ENCODE measurements at regions not wholly inside any gene's neighbourhood (a gene's known extent, or its start where the extent isn't known, plus 50 kb on each side); places are given as distances from the start of the nearest gene placed in this dataset.

- Histone ChIP-seq H3K4me1 (ENCODE audit: control extremely low read depth in 1 of 4, control insufficient read depth in 4 of 4, insufficient read depth in 4 of 4, low read length in 3 of 4) (no peaks in the 10 kb centered on the region), H3K27ac (ENCODE audit: insufficient read depth in 1 of 2, low read depth in 1 of 2, low read length in 2 of 2, poor library complexity in 1 of 2, severe bottlenecking in 2 of 2) (no peak overlapping the region), H3K9me3 (ENCODE audit: control extremely low read depth in 1 of 5, control insufficient read depth in 4 of 5, insufficient read depth in 2 of 5, low read depth in 1 of 5, low read length in 4 of 5) (no peaks in the 10 kb centered on the region), H3K36me3 (ENCODE audit: control insufficient read depth in 4 of 4, insufficient read depth in 4 of 4, low read length in 3 of 4) (no peaks in the 10 kb centered on the region), H3K4me3 (ENCODE audit: control insufficient read depth in 1 of 7, extremely low read depth in 1 of 7, insufficient read depth in 4 of 7, low read depth in 2 of 7, low read length in 6 of 7) (no peak overlapping the region), H3K27me3 (replicated peaks in 2 of 5; ENCODE audit: control insufficient read depth in 4 of 5, insufficient read depth in 5 of 5, low read length in 4 of 5) (peaks cover 0 to 7% (median 0%) of the 10 kb centered on the region in 5 experiments)
- no peak for DNase-seq
- WGBS (ENCODE audit: insufficient coverage): 91% methylated on average over 1 of the region's 2 CpGs
- CTCF ChIA-PET: no interaction called here
- POLR2A ChIA-PET: no interaction called here
These were observed 129.2 kb downstream of the MTX2 start for GRCh38 chr2:176398243-176399073.

- CTCF ChIA-PET: no interaction called here
These were observed 129.9 kb downstream of the MTX2 start for GRCh38 chr2:176399074-176399598.

GRCh38 chr2:176405477-176405876, 136.2 kb downstream of the MTX2 start:
- ChIA-PET CTCF (no interaction called here), POLR2A (no interaction called here)
- Histone ChIP-seq H3K36me3 (ENCODE audit: control insufficient read depth in 4 of 4, insufficient read depth in 4 of 4, low read length in 3 of 4) (no peaks in the 10 kb centered on the region), H3K9me3 (ENCODE audit: control extremely low read depth in 1 of 5, control insufficient read depth in 4 of 5, insufficient read depth in 2 of 5, low read depth in 1 of 5, low read length in 4 of 5) (no peaks in the 10 kb centered on the region), H3K4me1 (ENCODE audit: control extremely low read depth in 1 of 4, control insufficient read depth in 4 of 4, insufficient read depth in 4 of 4, low read length in 3 of 4) (no peaks in the 10 kb centered on the region), H3K27me3 (replicated peaks in 2 of 5; ENCODE audit: control insufficient read depth in 4 of 5, insufficient read depth in 5 of 5, low read length in 4 of 5) (peaks cover 0 to 5% (median 0%) of the 10 kb centered on the region in 5 experiments), H3K27ac (ENCODE audit: insufficient read depth in 1 of 2, low read depth in 1 of 2, low read length in 2 of 2, poor library complexity in 1 of 2, severe bottlenecking in 2 of 2) (no peak overlapping the region), H3K4me3 (ENCODE audit: control insufficient read depth in 1 of 7, extremely low read depth in 1 of 7, insufficient read depth in 4 of 7, low read depth in 2 of 7, low read length in 6 of 7) (no peak overlapping the region)
- DNase-seq: no peak
- WGBS (ENCODE audit: insufficient coverage): no CpG with 5 or more reads among the region's 4 CpGs

More at GRCh38 chr2:176399074-176399598, 129.9 kb downstream of the MTX2 start:
- no peaks in the 10 kb centered on the region for H3K9me3 ChIP-seq (ENCODE audit: control extremely low read depth in 1 of 5, control insufficient read depth in 4 of 5, insufficient read depth in 2 of 5, low read depth in 1 of 5, low read length in 4 of 5)
- H3K27ac ChIP-seq (ENCODE audit: insufficient read depth in 1 of 2, low read depth in 1 of 2, low read length in 2 of 2, poor library complexity in 1 of 2, severe bottlenecking in 2 of 2): no peak overlapping the region
- no peaks in the 10 kb centered on the region for H3K36me3 ChIP-seq (ENCODE audit: control insufficient read depth in 4 of 4, insufficient read depth in 4 of 4, low read length in 3 of 4)
- DNase-seq: no peak
- H3K27me3 ChIP-seq (replicated peaks in 2 of 5; ENCODE audit: control insufficient read depth in 4 of 5, insufficient read depth in 5 of 5, low read length in 4 of 5): peaks cover 0 to 7% (median 0%) of the 10 kb centered on the region in 5 experiments
- H3K4me3 ChIP-seq (ENCODE audit: control insufficient read depth in 1 of 7, extremely low read depth in 1 of 7, insufficient read depth in 4 of 7, low read depth in 2 of 7, low read length in 6 of 7): no peak overlapping the region
- POLR2A ChIA-PET: no interaction called here
- no peaks in the 10 kb centered on the region for H3K4me1 ChIP-seq (ENCODE audit: control extremely low read depth in 1 of 4, control insufficient read depth in 4 of 4, insufficient read depth in 4 of 4, low read length in 3 of 4)

- Histone ChIP-seq H3K27ac (ENCODE audit: insufficient read depth in 1 of 2, low read depth in 1 of 2, low read length in 2 of 2, poor library complexity in 1 of 2, severe bottlenecking in 2 of 2) (no peak overlapping the region), H3K9me3 (ENCODE audit: control extremely low read depth in 1 of 5, control insufficient read depth in 4 of 5, insufficient read depth in 2 of 5, low read depth in 1 of 5, low read length in 4 of 5) (no peaks in the 10 kb centered on the region), H3K4me3 (ENCODE audit: control insufficient read depth in 1 of 7, extremely low read depth in 1 of 7, insufficient read depth in 4 of 7, low read depth in 2 of 7, low read length in 6 of 7) (no peak overlapping the region), H3K36me3 (ENCODE audit: control insufficient read depth in 4 of 4, insufficient read depth in 4 of 4, low read length in 3 of 4) (no peaks in the 10 kb centered on the region), H3K4me1 (ENCODE audit: control extremely low read depth in 1 of 4, control insufficient read depth in 4 of 4, insufficient read depth in 4 of 4, low read length in 3 of 4) (no peaks in the 10 kb centered on the region), H3K27me3 (replicated peaks in 2 of 5; ENCODE audit: control insufficient read depth in 4 of 5, insufficient read depth in 5 of 5, low read length in 4 of 5) (peaks cover 0 to 3% (median 0%) of the 10 kb centered on the region in 5 experiments)
- POLR2A ChIA-PET: no interaction called here
- no peak for DNase-seq
- CTCF ChIA-PET: no interaction called here
These were observed 138.5 kb downstream of the MTX2 start for GRCh38 chr2:176407706-176408105.

GRCh38 chr2:176409671-176410070, 140.4 kb downstream of the MTX2 start:
- 88% methylated on average over 1 of the region's 2 CpGs for WGBS (ENCODE audit: insufficient coverage)
- ChIA-PET POLR2A (no interaction called here), CTCF (no interaction called here)
- Histone ChIP-seq H3K27ac (ENCODE audit: insufficient read depth in 1 of 2, low read depth in 1 of 2, low read length in 2 of 2, poor library complexity in 1 of 2, severe bottlenecking in 2 of 2) (no peak overlapping the region), H3K4me1 (ENCODE audit: control extremely low read depth in 1 of 4, control insufficient read depth in 4 of 4, insufficient read depth in 4 of 4, low read length in 3 of 4) (no peaks in the 10 kb centered on the region), H3K4me3 (ENCODE audit: control insufficient read depth in 1 of 7, extremely low read depth in 1 of 7, insufficient read depth in 4 of 7, low read depth in 2 of 7, low read length in 6 of 7) (no peak overlapping the region), H3K36me3 (ENCODE audit: control insufficient read depth in 4 of 4, insufficient read depth in 4 of 4, low read length in 3 of 4) (no peaks in the 10 kb centered on the region), H3K27me3 (replicated peaks in 2 of 5; ENCODE audit: control insufficient read depth in 4 of 5, insufficient read depth in 5 of 5, low read length in 4 of 5) (peaks cover 0 to 9% (median 0%) of the 10 kb centered on the region in 5 experiments), H3K9me3 (ENCODE audit: control extremely low read depth in 1 of 5, control insufficient read depth in 4 of 5, insufficient read depth in 2 of 5, low read depth in 1 of 5, low read length in 4 of 5) (no peaks in the 10 kb centered on the region)
- DNase-seq: no peak

- Histone ChIP-seq H3K36me3 (ENCODE audit: control insufficient read depth in 4 of 4, insufficient read depth in 4 of 4, low read length in 3 of 4) (no peaks in the 10 kb centered on the region), H3K4me3 (ENCODE audit: control insufficient read depth in 1 of 7, extremely low read depth in 1 of 7, insufficient read depth in 4 of 7, low read depth in 2 of 7, low read length in 6 of 7) (no peak overlapping the region), H3K4me1 (ENCODE audit: control extremely low read depth in 1 of 4, control insufficient read depth in 4 of 4, insufficient read depth in 4 of 4, low read length in 3 of 4) (no peaks in the 10 kb centered on the region), H3K27ac (ENCODE audit: insufficient read depth in 1 of 2, low read depth in 1 of 2, low read length in 2 of 2, poor library complexity in 1 of 2, severe bottlenecking in 2 of 2) (no peak overlapping the region), H3K9me3 (ENCODE audit: control extremely low read depth in 1 of 5, control insufficient read depth in 4 of 5, insufficient read depth in 2 of 5, low read depth in 1 of 5, low read length in 4 of 5) (no peaks in the 10 kb centered on the region), H3K27me3 (replicated peaks in 2 of 5; ENCODE audit: control insufficient read depth in 4 of 5, insufficient read depth in 5 of 5, low read length in 4 of 5) (peaks cover 0 to 11% (median 0%) of the 10 kb centered on the region in 5 experiments)
- CTCF ChIA-PET: no interaction called here
- POLR2A ChIA-PET: no interaction called here
- no peak for DNase-seq
These were observed 142.9 kb downstream of the MTX2 start for GRCh38 chr2:176412136-176412535.

GRCh38 chr2:176413786-176414185, 144.5 kb downstream of the MTX2 start:
- CTCF ChIA-PET: no interaction called here

More at GRCh38 chr2:176413786-176414185, 144.5 kb downstream of the MTX2 start:
- WGBS (ENCODE audit: insufficient coverage): 94% methylated on average over 2 of the region's 4 CpGs
- POLR2A ChIA-PET: interaction anchor here (0.6 kb wide), 1 partner anchor 120 kb away, joined by 3 read pairs; no protein-coding TSS in a partner anchor
- Histone ChIP-seq H3K4me3 (ENCODE audit: control insufficient read depth in 1 of 7, extremely low read depth in 1 of 7, insufficient read depth in 4 of 7, low read depth in 2 of 7, low read length in 6 of 7) (no peak overlapping the region), H3K27ac (ENCODE audit: insufficient read depth in 1 of 2, low read depth in 1 of 2, low read length in 2 of 2, poor library complexity in 1 of 2, severe bottlenecking in 2 of 2) (no peak overlapping the region), H3K4me1 (ENCODE audit: control extremely low read depth in 1 of 4, control insufficient read depth in 4 of 4, insufficient read depth in 4 of 4, low read length in 3 of 4) (no peaks in the 10 kb centered on the region), H3K27me3 (replicated peaks in 2 of 5; ENCODE audit: control insufficient read depth in 4 of 5, insufficient read depth in 5 of 5, low read length in 4 of 5) (peaks cover 0 to 8% (median 0%) of the 10 kb centered on the region in 5 experiments), H3K9me3 (ENCODE audit: control extremely low read depth in 1 of 5, control insufficient read depth in 4 of 5, insufficient read depth in 2 of 5, low read depth in 1 of 5, low read length in 4 of 5) (no peaks in the 10 kb centered on the region), H3K36me3 (ENCODE audit: control insufficient read depth in 4 of 4, insufficient read depth in 4 of 4, low read length in 3 of 4) (no peaks in the 10 kb centered on the region)
- no peak for DNase-seq
